ENCODE measurements at regions not wholly inside any gene's neighbourhood (a gene's known extent, or its start where the extent isn't known, plus 50 kb on each side); places are given as distances from the start of the nearest gene placed in this dataset.

DNA sequence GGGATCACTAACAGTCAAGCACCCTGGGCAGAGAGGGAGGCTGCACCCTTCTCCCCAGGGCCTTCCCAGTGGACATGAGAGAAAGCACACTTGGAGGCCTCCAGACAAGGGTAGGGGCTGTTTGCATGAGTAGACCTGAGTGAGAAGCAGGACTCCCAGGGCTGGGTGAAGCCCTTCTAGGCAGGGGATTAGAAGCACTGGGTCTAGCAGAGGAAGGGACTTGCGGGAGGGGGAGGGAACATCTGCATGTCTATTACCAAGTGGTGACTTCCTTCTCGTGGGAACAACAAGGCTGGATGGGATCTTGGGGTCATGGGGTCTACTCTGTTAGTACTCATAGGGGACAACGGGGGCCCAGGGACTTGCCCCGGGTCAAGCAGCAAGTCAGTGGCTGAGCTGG lies 67.8 kb downstream of the EMX2 start:
- TF ChIP-seq, protein P1, sequence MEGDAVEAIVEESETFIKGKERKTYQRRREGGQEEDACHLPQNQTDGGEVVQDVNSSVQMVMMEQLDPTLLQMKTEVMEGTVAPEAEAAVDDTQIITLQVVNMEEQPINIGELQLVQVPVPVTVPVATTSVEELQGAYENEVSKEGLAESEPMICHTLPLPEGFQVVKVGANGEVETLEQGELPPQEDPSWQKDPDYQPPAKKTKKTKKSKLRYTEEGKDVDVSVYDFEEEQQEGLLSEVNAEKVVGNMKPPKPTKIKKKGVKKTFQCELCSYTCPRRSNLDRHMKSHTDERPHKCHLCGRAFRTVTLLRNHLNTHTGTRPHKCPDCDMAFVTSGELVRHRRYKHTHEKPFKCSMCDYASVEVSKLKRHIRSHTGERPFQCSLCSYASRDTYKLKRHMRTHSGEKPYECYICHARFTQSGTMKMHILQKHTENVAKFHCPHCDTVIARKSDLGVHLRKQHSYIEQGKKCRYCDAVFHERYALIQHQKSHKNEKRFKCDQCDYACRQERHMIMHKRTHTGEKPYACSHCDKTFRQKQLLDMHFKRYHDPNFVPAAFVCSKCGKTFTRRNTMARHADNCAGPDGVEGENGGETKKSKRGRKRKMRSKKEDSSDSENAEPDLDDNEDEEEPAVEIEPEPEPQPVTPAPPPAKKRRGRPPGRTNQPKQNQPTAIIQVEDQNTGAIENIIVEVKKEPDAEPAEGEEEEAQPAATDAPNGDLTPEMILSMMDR (IDR thresholded peaks at IDR 0.05): no peak
- TF ChIP-seq POLR2A (IDR thresholded peaks at IDR 0.05): no peak
- no peak for TF ChIP-seq POLR2AphosphoS5 (IDR thresholded peaks at IDR 0.05)
